OCI-LY7 (cell line): ENCODE measurements at regions not wholly inside any gene's neighbourhood (a gene's known extent, or its start where the extent isn't known, plus 50 kb on each side); places are given as distances from the start of the nearest gene placed in this dataset.

Experiments
- BruUV-seq: library from RNA; stranded (reverse); fragments of 400-500 nt; replicated peaks from 2 replicates; lab custom pipeline; 2021; lab: Mats Ljungman, UMichigan
- CTCF ChIA-PET: fragments of 300-600 bp; sonication (Branson Sonifier 250); formaldehyde crosslinking; loops from one replicate; lab custom pipeline; 2022; ENCODE audit warnings: antibody characterized with exemption; ENCODE audit not compliant: unreplicated experiment; lab: Charles Lee
- POLR2A ChIA-PET: fragments of 300-600 bp; sonication (Branson Sonifier 250); formaldehyde crosslinking; loops from one replicate; lab custom pipeline; 2022; ENCODE audit warnings: antibody characterized with exemption; lab: Charles Lee
- DNase-seq: peaks from one replicate; pipeline ENCODE4 v3.0.0-alpha.2; 2015; ENCODE audit warnings: low spot score
- H2AFZ ChIP-seq: fragments of 200-600 bp; sonication (generic), shearing (Covaris generic); 2 replicates; pipeline ENCODE4 v1.6.1; 2014; ENCODE audit warnings: mild to moderate bottlenecking, antibody characterized with exemption, low read length, moderate library complexity
- H3K27ac ChIP-seq: fragments of 200-600 bp; sonication (generic); 2 replicates; pipeline ENCODE4 v1.5.1; 2014; ENCODE audit warnings: mixed run types, low read depth, mild to moderate bottlenecking, moderate library complexity, low read length, inconsistent platforms; ENCODE audit not compliant: poor library complexity, severe bottlenecking
- H3K36me3 ChIP-seq: fragments of 200-600 bp; sonication (generic); 2 replicates; pipeline ENCODE4 v1.6.1; 2014; ENCODE audit warnings: mild to moderate bottlenecking, antibody characterized with exemption, low read length, moderate library complexity, mixed read lengths; ENCODE audit not compliant: insufficient read depth
- H3K4me1 ChIP-seq: fragments of 200-600 bp; sonication (generic); 2 replicates; pipeline ENCODE4 v1.5.1; 2014; ENCODE audit warnings: mild to moderate bottlenecking, low read length; ENCODE audit not compliant: insufficient read depth, poor library complexity, severe bottlenecking
- H3K4me2 ChIP-seq: fragments of 200-600 bp; sonication (generic); 2 replicates; pipeline ENCODE4 v1.6.1; 2014; ENCODE audit warnings: mild to moderate bottlenecking, low read length
- H3K4me3 ChIP-seq: fragments of 200-600 bp; sonication (generic); 2 replicates; pipeline ENCODE4 v1.5.1; 2014; ENCODE audit warnings: mild to moderate bottlenecking, low read depth, low read length; ENCODE audit not compliant: poor library complexity, severe bottlenecking
- H3K79me2 ChIP-seq: fragments of 200-600 bp; sonication (generic); 2 replicates; pipeline ENCODE4 v1.6.1; 2016; ENCODE audit warnings: low read depth, mild to moderate bottlenecking, low read length, moderate library complexity, mixed read lengths; ENCODE audit not compliant: insufficient read depth
- H3K9me2 ChIP-seq: fragments of 200-600 bp; sonication (generic); 2 replicates; pipeline ENCODE4 v1.6.1; 2016; ENCODE audit warnings: mild to moderate bottlenecking, low read length, mixed read lengths; ENCODE audit not compliant: insufficient read depth
- H3K9me3 ChIP-seq: fragments of 200-600 bp; sonication (generic); 2 replicates; pipeline ENCODE4 v1.6.1; 2014; ENCODE audit warnings: mild to moderate bottlenecking, mixed run types, low read length, mixed read lengths
- H4K20me1 ChIP-seq: fragments of 200-600 bp; sonication (generic); 2 replicates; pipeline ENCODE4 v1.6.1; 2014; ENCODE audit warnings: mild to moderate bottlenecking, antibody characterized with exemption, low read length, moderate library complexity, mixed read lengths; ENCODE audit not compliant: insufficient read depth
- EZH2phosphoT487 ChIP-seq: fragments of 200-600 bp; sonication (generic); IDR thresholded peaks from 2 replicates; pipeline ENCODE4 v1.6.1; 2018; ENCODE audit warnings: low read depth, borderline replicate concordance, mild to moderate bottlenecking, mixed run types, antibody characterized with exemption, low read length, moderate library complexity, mixed read lengths
- intact Hi-C: fragments of 100-400 bp; cut with micrococcal nuclease; formaldehyde crosslinking; loops from one replicate; pipeline ENCODE4 v1.10.0; 2022; ENCODE audit not compliant: unreplicated experiment
- TF ChIP-seq, protein P1 (sequence below): fragments of 200-600 bp; sonication (generic); conservative IDR thresholded peaks from 2 replicates; pipeline ENCODE4 v1.5.1; 2014; ENCODE audit warnings: mild to moderate bottlenecking, antibody characterized with exemption, low read length, moderate library complexity, mixed read lengths

DNA sequence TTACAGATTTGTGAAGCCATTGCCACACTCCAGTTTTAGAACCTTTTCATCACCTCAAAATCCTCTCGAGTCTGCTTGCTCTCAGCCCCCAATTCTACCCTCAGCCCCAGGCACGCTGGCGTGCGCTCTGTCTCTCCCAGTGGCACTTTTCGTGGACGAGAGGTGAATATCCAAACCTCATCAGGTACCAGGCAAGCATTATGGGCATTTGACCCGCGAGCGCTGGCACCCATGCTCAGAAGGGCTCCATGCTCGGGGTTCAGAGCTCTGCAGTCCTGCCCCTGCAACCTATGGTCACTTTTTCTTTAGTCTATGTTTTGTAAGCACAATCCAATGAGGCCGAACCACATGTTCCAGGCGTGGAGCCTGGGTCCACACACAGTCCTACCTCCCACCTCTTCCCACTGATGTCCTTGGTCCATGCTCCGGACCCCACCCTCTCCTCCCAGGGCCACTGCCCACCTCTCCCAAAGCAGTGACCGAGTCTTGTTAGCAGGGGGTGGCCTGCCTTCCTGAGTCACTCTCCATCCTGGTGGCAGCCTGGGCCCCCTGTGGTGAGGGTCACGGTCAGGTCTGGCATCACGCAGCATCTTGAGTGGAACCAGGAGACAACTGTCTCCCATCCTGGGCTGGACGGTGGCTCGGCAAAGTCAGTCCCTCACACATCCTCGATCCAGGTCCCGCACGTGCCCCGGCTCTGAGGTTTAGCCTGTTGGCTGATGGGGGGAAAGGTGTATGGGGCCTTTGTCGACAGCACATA lies 256.9 kb downstream of the NDUFA10 start:
- no peaks in the 10 kb centered on the region for H4K20me1 ChIP-seq

DNA sequence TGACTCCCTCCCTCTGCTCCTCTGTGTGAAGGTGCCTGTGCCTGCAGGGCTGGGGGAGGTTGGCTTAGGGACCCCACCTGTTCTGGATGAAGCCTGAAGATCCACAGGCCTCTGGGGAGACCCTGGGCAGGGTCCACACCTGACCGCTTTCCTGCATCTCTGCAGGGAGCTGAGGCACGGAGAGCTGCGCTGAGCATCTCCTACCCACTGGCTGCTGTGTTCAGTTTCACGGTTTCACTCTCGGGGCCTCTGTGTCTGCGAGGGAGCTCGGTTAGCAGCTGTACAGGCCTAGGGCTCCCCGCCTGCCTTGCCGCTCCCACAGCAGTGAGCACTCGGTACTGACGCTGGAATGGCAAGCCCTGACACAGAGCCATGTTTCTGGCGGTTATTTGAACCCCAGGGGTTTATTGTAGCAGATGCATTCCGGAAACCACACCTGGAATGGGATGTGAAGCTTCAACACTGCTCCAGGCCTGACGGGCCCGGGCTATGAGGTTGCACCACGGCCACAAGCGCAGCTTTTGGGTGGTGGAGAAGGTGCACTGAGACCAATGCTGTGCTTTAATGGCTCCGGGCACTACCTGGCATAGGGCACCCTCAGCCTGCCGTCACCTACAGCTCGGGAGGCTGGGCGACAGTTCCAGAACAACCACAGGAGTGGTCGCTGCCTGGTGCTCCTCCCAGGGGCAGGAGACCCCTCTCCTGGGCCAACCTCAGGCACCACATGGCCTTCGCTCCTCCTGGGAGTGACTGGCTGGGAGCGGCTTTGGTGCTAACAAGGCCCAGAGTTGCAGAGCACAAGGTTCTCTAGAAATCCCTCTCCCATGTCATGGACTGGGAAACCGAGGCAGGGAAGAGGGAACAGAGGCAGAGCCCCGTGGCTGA lies 257.9 kb downstream of the NDUFA10 start:
- H3K9me3 ChIP-seq, result peaks cover 4% of the 10 kb centered on the region; the same call in 1 of the 2 replicates
- H3K4me2 ChIP-seq, result no peak overlapping the region
- H3K9me2 ChIP-seq, result no peaks in the 10 kb centered on the region
- TF ChIP-seq, protein P1, sequence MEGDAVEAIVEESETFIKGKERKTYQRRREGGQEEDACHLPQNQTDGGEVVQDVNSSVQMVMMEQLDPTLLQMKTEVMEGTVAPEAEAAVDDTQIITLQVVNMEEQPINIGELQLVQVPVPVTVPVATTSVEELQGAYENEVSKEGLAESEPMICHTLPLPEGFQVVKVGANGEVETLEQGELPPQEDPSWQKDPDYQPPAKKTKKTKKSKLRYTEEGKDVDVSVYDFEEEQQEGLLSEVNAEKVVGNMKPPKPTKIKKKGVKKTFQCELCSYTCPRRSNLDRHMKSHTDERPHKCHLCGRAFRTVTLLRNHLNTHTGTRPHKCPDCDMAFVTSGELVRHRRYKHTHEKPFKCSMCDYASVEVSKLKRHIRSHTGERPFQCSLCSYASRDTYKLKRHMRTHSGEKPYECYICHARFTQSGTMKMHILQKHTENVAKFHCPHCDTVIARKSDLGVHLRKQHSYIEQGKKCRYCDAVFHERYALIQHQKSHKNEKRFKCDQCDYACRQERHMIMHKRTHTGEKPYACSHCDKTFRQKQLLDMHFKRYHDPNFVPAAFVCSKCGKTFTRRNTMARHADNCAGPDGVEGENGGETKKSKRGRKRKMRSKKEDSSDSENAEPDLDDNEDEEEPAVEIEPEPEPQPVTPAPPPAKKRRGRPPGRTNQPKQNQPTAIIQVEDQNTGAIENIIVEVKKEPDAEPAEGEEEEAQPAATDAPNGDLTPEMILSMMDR, result no peak
- no peak for TF ChIP-seq EZH2phosphoT487
- H3K27ac ChIP-seq, result no peak overlapping the region
- DNase-seq, result no peak
- no peak overlapping the region for H3K4me3 ChIP-seq
- H3K79me2 ChIP-seq, result no peaks in the 10 kb centered on the region
- intact Hi-C loops, result no loop called here
- ChIA-PET CTCF (no interaction called here), POLR2A (interaction anchor here (0.6 kb wide), 1 partner anchor 525 kb away, joined by 5 read pairs; no protein-coding TSS in a partner anchor)
- H3K4me1 ChIP-seq, result no peaks in the 10 kb centered on the region
- no peak overlapping the region for H2AFZ ChIP-seq
- no TSS peak for BruUV-seq
- H4K20me1 ChIP-seq, result no peaks in the 10 kb centered on the region
- H3K36me3 ChIP-seq, result no peaks in the 10 kb centered on the region

More for the DNA sequence above, 256.9 kb downstream of the NDUFA10 start:
- ChIA-PET CTCF (no interaction called here), POLR2A (no interaction called here)
- H3K27ac ChIP-seq, result no peak overlapping the region
- H3K9me2 ChIP-seq, result no peaks in the 10 kb centered on the region
- TF ChIP-seq EZH2phosphoT487, result no peak
- TF ChIP-seq, protein P1, result no peak
- H2AFZ ChIP-seq, result no peak overlapping the region
- no TSS peak for BruUV-seq
- no peaks in the 10 kb centered on the region for H3K79me2 ChIP-seq
- H3K4me3 ChIP-seq, result no peak overlapping the region
- intact Hi-C loops, result no loop called here
- no peaks in the 10 kb centered on the region for H3K4me1 ChIP-seq
- no peak overlapping the region for H3K4me2 ChIP-seq
- no peak for DNase-seq
- peaks cover 4% of the 10 kb centered on the region; the same call in 1 of the 2 replicates for H3K9me3 ChIP-seq
- no peaks in the 10 kb centered on the region for H3K36me3 ChIP-seq
